OCI-LY7 (cell line): ENCODE measurements at regions not wholly inside any gene's neighbourhood (a gene's known extent, or its start where the extent isn't known, plus 50 kb on each side); places are given as distances from the start of the nearest gene placed in this dataset.

Experiments used
- BruUV-seq: library from RNA; stranded (reverse); fragments of 400-500 nt; replicated peaks from 2 replicates; lab custom pipeline; 2021; lab: Mats Ljungman, UMichigan
- CTCF ChIA-PET: fragments of 300-600 bp; sonication (Branson Sonifier 250); formaldehyde crosslinking; loops from one replicate; lab custom pipeline; 2022; ENCODE audit warnings: antibody characterized with exemption; ENCODE audit not compliant: unreplicated experiment; lab: Charles Lee
- POLR2A ChIA-PET: fragments of 300-600 bp; sonication (Branson Sonifier 250); formaldehyde crosslinking; loops from one replicate; lab custom pipeline; 2022; ENCODE audit warnings: antibody characterized with exemption; lab: Charles Lee
- DNase-seq: peaks from one replicate; pipeline ENCODE4 v3.0.0-alpha.2; 2015; ENCODE audit warnings: low spot score
- H2AFZ ChIP-seq: fragments of 200-600 bp; sonication (generic), shearing (Covaris generic); 2 replicates; pipeline ENCODE4 v1.6.1; 2014; ENCODE audit warnings: mild to moderate bottlenecking, antibody characterized with exemption, low read length, moderate library complexity
- H3K27ac ChIP-seq: fragments of 200-600 bp; sonication (generic); 2 replicates; pipeline ENCODE4 v1.5.1; 2014; ENCODE audit warnings: mixed run types, low read depth, mild to moderate bottlenecking, moderate library complexity, low read length, inconsistent platforms; ENCODE audit not compliant: poor library complexity, severe bottlenecking
- H3K36me3 ChIP-seq: fragments of 200-600 bp; sonication (generic); 2 replicates; pipeline ENCODE4 v1.6.1; 2014; ENCODE audit warnings: mild to moderate bottlenecking, antibody characterized with exemption, low read length, moderate library complexity, mixed read lengths; ENCODE audit not compliant: insufficient read depth
- H3K4me1 ChIP-seq: fragments of 200-600 bp; sonication (generic); 2 replicates; pipeline ENCODE4 v1.5.1; 2014; ENCODE audit warnings: mild to moderate bottlenecking, low read length; ENCODE audit not compliant: insufficient read depth, poor library complexity, severe bottlenecking
- H3K4me2 ChIP-seq: fragments of 200-600 bp; sonication (generic); 2 replicates; pipeline ENCODE4 v1.6.1; 2014; ENCODE audit warnings: mild to moderate bottlenecking, low read length
- H3K4me3 ChIP-seq: fragments of 200-600 bp; sonication (generic); 2 replicates; pipeline ENCODE4 v1.5.1; 2014; ENCODE audit warnings: mild to moderate bottlenecking, low read depth, low read length; ENCODE audit not compliant: poor library complexity, severe bottlenecking
- H3K79me2 ChIP-seq: fragments of 200-600 bp; sonication (generic); 2 replicates; pipeline ENCODE4 v1.6.1; 2016; ENCODE audit warnings: low read depth, mild to moderate bottlenecking, low read length, moderate library complexity, mixed read lengths; ENCODE audit not compliant: insufficient read depth
- H3K9me2 ChIP-seq: fragments of 200-600 bp; sonication (generic); 2 replicates; pipeline ENCODE4 v1.6.1; 2016; ENCODE audit warnings: mild to moderate bottlenecking, low read length, mixed read lengths; ENCODE audit not compliant: insufficient read depth
- H3K9me3 ChIP-seq: fragments of 200-600 bp; sonication (generic); 2 replicates; pipeline ENCODE4 v1.6.1; 2014; ENCODE audit warnings: mild to moderate bottlenecking, mixed run types, low read length, mixed read lengths
- H4K20me1 ChIP-seq: fragments of 200-600 bp; sonication (generic); 2 replicates; pipeline ENCODE4 v1.6.1; 2014; ENCODE audit warnings: mild to moderate bottlenecking, antibody characterized with exemption, low read length, moderate library complexity, mixed read lengths; ENCODE audit not compliant: insufficient read depth
- CTCF ChIP-seq: fragments of 200-600 bp; sonication (generic); conservative IDR thresholded peaks from 2 replicates; pipeline ENCODE4 v1.5.1; 2014; ENCODE audit warnings: mild to moderate bottlenecking, antibody characterized with exemption, low read length, moderate library complexity, mixed read lengths
- EZH2phosphoT487 ChIP-seq: fragments of 200-600 bp; sonication (generic); IDR thresholded peaks from 2 replicates; pipeline ENCODE4 v1.6.1; 2018; ENCODE audit warnings: low read depth, borderline replicate concordance, mild to moderate bottlenecking, mixed run types, antibody characterized with exemption, low read length, moderate library complexity, mixed read lengths
- intact Hi-C: fragments of 100-400 bp; cut with micrococcal nuclease; formaldehyde crosslinking; loops from one replicate; pipeline ENCODE4 v1.10.0; 2022; ENCODE audit not compliant: unreplicated experiment

GRCh38 chr2:220696280-220696669 is 875.8 kb downstream of the EPHA4 start:
- ChIA-PET CTCF (no interaction called here), POLR2A (no interaction called here)
- Histone ChIP-seq H3K4me3 (no peak overlapping the region), H3K4me1 (no peaks in the 10 kb centered on the region), H4K20me1 (no peaks in the 10 kb centered on the region), H3K27ac (no peak overlapping the region), H3K4me2 (no peak overlapping the region), H2AFZ (no peak overlapping the region), H3K9me2 (no peaks in the 10 kb centered on the region), H3K79me2 (no peaks in the 10 kb centered on the region), H3K36me3 (no peaks in the 10 kb centered on the region), H3K9me3 (no peaks in the 10 kb centered on the region)
- no TSS peak for BruUV-seq
- no peak for DNase-seq
- intact Hi-C loops = no loop called here
- no peak for TF ChIP-seq EZH2phosphoT487
- no peak for TF ChIP-seq CTCF

- no peak overlapping the region for H3K4me2 ChIP-seq
- no peaks in the 10 kb centered on the region for H3K36me3 ChIP-seq
- no peak for TF ChIP-seq EZH2phosphoT487
- no peak for TF ChIP-seq CTCF
- BruUV-seq = no TSS peak
- H3K27ac ChIP-seq = no peak overlapping the region
- H3K4me3 ChIP-seq = no peak overlapping the region
- intact Hi-C loops = no loop called here
- no peaks in the 10 kb centered on the region for H3K9me2 ChIP-seq
- no peaks in the 10 kb centered on the region for H3K4me1 ChIP-seq
- ChIA-PET POLR2A (interaction anchor here (0.7 kb wide), 1 partner anchor 697 kb away, joined by 4 read pairs; no protein-coding TSS in a partner anchor), CTCF (no interaction called here)
- no peak for DNase-seq
- no peaks in the 10 kb centered on the region for H3K9me3 ChIP-seq
- no peak overlapping the region for H2AFZ ChIP-seq
- no peaks in the 10 kb centered on the region for H4K20me1 ChIP-seq
- no peaks in the 10 kb centered on the region for H3K79me2 ChIP-seq
These were observed 875.1 kb downstream of the EPHA4 start for GRCh38 chr2:220697011-220697410.

- no peaks in the 10 kb centered on the region for H3K36me3 ChIP-seq
- no TSS peak for BruUV-seq
- no peak overlapping the region for H3K4me2 ChIP-seq
- DNase-seq = no peak
- POLR2A ChIA-PET = no interaction called here
- H3K27ac ChIP-seq = no peak overlapping the region
- no peak for TF ChIP-seq EZH2phosphoT487
- TF ChIP-seq CTCF = no peak
- no peak overlapping the region for H2AFZ ChIP-seq
- H3K9me3 ChIP-seq = no peaks in the 10 kb centered on the region
- H3K4me3 ChIP-seq = no peak overlapping the region
- CTCF ChIA-PET = no interaction called here
- intact Hi-C loops = no loop called here
- H3K4me1 ChIP-seq = no peaks in the 10 kb centered on the region
- no peaks in the 10 kb centered on the region for H3K9me2 ChIP-seq
- H4K20me1 ChIP-seq = no peaks in the 10 kb centered on the region
- H3K79me2 ChIP-seq = no peaks in the 10 kb centered on the region
These were observed 871.0 kb downstream of the EPHA4 start for GRCh38 chr2:220701115-220701514.
